Umbilical cord (tissue), 1 donor: ENCODE measurements at regions not wholly inside any gene's neighbourhood (a gene's known extent, or its start where the extent isn't known, plus 50 kb on each side); places are given as distances from the start of the nearest gene placed in this dataset.
A peak's percentile ranks its signal among the peaks of the same experiment; 100 is the strongest.
"Not testable (repeated sequence)": the region's sequence is repeated elsewhere in the genome, so short reads cannot be mapped to it uniquely, and the experiment has no call there.

ENCODE experiments used
- DNase-seq: peaks from one replicate; pipeline ENCODE4 v3.0.0-alpha.2; 2015; ENCODE audit warnings: low spot score

GRCh38 chr4:38378478-38378877, 285.5 kb upstream of the KLF3 start:
- DNase-seq, result no peak

GRCh38 chr4:38381788-38382187, 282.2 kb upstream of the KLF3 start:
- no peak for DNase-seq

- no peak for DNase-seq
Observed at GRCh38 chr4:38382520-38382919, 281.5 kb upstream of the KLF3 start.

- no peak for DNase-seq
Observed at GRCh38 chr4:38383646-38384121, 280.3 kb upstream of the KLF3 start.

DNA sequence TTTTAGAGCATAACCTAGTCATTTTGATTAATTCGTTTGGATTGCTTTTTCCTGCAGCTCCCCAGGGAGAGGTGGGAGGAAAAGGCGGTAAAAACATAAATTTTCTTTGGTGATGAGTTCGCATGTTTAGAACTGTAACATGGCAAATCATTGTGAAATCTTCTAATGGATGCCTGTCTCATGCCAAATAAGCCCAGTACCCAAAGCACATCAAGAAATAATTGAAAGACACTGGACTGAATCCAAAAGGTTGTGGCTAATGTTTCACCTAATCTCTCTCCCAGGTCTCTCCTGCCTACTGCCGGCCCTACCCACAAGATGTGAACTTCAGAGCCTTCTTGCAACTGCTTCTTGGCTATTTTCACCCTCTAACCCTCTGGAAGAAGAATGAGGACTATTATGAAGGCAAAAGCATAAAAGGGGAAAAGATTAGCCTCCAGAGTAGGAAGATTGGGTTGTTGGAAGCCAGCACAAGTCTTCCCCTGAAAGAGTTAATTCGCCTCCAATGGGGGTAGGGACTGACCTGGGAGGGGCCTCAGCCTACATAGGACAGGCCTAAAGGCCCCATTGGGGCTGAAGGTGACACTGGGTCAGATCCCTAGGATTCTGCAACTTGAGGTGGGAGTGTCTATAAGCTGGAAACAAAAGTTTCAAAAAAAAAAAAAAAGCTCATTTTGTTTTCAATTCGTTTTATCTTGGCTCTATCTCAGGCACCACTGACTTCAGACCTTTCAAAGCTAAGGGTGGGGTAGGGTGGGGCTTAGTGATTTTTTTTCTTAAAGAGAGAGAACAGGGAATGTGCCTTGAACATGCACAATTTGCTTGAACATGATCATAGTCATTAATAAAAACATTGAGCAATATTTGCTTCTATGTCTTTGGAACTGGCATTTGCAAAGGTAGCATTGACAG, 278.6 kb upstream of the KLF3 start:
- no peak for DNase-seq

DNA sequence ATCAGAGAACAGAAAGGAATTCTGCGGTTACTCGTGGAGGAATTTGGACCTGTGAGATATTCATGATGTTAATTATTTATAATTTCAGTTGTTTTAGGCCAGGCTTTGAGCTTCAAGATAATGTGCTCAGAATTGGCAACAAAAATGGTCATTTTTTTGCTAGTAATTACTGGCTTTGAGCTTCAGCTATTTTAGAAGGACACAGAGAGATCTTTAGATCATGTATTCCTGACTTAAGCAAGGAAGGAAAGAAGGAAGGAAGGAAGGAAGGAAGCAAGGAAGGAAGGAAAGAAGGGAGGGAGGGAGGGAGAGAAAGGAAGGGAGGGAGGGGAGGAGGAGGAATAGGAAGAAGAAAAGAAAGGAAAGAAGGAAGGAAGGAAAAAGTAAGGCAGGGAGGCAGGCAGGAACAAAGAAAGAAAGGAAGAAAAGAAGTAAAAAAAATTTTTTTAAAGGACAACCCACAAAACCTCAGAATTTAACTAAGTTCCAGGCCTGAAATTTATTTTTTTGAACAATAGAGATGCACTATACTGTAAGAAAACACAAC, 277.9 kb upstream of the KLF3 start:
- no peak for DNase-seq

DNA sequence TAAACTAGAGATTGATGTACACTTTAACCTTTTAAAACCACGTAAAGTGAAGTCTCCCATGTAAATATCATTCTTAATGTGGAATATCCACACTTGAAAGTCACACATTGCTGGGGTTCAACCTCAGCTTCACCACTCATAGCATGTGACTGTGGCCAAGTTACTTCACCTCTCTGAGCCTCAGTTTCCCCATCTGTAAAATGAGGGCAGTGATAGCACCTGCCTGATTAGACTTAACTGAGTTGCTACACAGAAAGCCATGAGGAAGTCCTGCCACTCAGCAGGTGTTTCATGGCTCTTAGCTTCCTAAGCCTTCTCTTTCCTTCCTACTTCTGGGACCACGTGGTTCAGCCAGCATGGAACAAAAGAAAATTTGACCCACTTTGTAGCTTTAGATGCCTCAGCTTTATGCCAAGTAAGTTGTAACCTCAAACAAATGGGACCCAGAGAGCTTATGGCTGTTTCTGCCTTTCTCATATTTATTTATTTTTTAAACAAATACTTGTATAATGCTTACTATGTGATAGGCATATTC, 277.3 kb upstream of the KLF3 start:
- no peak for DNase-seq

DNA sequence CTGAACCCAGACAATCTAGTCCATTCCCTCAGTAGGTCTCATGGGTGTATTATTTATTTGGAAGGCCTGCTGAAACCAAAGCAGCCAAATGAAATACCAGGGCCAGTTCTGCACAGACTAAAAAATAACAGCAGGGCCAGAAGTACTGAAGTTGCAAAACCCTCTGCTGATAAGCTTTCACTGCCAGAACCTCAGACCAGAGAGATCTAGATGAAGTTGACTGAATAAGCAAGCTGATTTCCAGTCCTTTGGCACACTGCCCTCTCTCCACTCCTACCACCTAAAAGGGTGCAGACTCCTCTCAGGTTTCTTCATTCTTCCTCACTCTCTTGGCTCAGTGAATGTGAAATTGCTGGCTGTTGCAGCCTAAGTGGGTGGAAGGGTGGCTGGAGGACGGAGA, 276.7 kb upstream of the KLF3 start:
- peak; percentile 93 for DNase-seq

GRCh38 chr4:38387819-38388218, 276.2 kb upstream of the KLF3 start:
- no peak for DNase-seq

- DNase-seq, result not testable (repeated sequence)
Observed at GRCh38 chr4:38388907-38389306, 275.1 kb upstream of the KLF3 start.

DNA sequence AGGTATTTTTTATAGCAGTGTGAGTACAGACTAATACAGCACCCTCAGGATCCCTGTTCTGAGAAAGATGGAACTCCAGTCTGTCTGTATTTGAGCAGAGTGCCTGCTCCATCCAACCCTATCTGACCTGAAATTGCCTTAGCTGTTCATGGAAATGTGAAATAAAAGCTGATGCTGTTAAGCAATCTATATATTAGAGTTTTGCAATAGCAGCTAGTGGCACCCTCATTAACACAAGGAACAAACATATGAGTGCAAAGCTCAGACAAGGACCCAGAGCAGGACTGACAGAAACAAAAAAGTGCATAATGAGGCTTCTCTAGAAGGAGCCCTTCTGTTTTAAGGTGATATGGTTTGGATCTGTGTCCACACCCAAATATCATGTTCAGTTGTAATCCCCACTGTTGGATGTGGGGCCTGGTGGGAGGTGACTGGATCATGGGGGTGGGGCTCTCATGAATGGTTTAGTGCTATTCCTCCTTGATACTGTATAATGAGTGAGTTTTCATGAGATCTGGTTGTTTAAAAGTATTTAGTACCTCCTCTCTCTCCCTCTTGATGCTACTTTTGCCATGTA, 272.9 kb upstream of the KLF3 start:
- no peak for DNase-seq

GRCh38 chr4:38392223-38392855, 271.7 kb upstream of the KLF3 start:
- no peak for DNase-seq

DNA sequence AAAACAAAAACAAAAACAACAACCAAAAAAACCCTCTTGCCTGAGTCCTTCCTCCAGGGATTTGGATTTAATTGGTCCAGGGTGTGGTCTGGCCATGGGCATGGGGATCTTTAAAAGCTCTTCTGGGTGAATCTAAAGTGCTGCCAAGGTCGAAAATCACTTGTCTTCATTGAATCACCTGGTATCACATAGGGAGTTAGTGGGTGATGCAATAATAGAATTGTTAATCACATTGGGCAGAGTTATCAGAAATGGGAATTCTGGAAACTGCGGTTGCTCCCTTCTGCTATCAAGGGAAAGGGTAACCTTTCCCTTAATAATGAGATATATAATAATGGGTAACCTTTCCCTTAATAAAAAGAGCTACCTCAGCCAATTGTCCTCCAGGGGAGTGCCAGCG, 267.9 kb upstream of the KLF3 start:
- DNase-seq, result no peak

GRCh38 chr4:38396845-38397547, 267.0 kb upstream of the KLF3 start:
- DNase-seq, result peak; percentile 14

- no peak for DNase-seq
Observed at GRCh38 chr4:38400946-38401345, 263.1 kb upstream of the KLF3 start.

GRCh38 chr4:38406243-38406642, 257.8 kb upstream of the KLF3 start:
- DNase-seq, result no peak

- no peak for DNase-seq
Observed at GRCh38 chr4:38409852-38410251, 254.1 kb upstream of the KLF3 start.

GRCh38 chr4:38411092-38411491, 252.9 kb upstream of the KLF3 start:
- no peak for DNase-seq

- no peak for DNase-seq
Observed at GRCh38 chr4:38411981-38412536, 251.9 kb upstream of the KLF3 start.

DNA sequence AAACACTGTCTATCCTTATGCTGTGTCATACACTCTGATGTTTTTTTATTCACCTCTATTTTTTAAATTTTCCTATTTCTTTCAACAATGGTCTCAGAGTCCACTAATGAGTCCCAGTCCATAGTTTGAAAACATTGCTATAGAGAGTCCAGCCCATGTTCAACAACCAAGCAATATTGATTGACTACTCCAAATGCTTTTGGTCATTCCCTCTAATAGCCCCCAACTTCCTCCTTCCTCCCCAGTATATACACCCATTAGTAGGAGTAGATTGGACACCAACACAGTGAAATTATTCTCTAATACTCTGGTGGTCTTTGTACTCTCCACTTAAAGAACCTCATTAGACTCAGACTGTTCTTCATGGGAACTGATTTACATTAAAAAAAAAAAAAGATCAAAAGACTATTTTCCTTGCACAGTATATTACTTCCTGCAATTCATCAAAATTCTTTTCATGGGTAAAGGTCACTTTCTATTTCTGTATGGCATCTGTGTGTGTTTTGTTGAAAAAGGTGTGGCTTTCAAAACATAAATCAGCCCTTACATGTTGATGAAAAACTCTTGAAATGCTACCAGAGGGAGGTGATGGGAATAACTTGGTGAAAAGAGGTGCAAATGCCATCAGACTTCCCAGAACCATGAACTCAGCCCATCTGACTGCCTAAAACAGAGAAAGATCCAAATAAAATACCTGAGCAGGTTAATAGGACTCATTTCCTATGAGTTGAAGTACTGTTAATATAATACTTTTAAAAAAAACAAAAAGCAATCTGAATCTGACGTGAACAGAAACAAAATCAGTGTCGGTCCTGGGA, 250.3 kb upstream of the KLF3 start:
- DNase-seq, result no peak
